ENCODE measurements at regions not wholly inside any gene's neighbourhood (a gene's known extent, or its start where the extent isn't known, plus 50 kb on each side); places are given as distances from the start of the nearest gene placed in this dataset.

GRCh38 chr1:229087339-229087738 is 183.6 kb upstream of the RAB4A start:
- TF ChIP-seq CTCF (IDR thresholded peaks at IDR 0.05) = no peak
- no peak for TF ChIP-seq POLR2A (IDR thresholded peaks at IDR 0.05)
- TF ChIP-seq EP300 (IDR thresholded peaks at IDR 0.05) = no peak

Measured in ovary (tissue), 3 donors.